ENCODE measurements at regions not wholly inside any gene's neighbourhood (a gene's known extent, or its start where the extent isn't known, plus 50 kb on each side); places are given as distances from the start of the nearest gene placed in this dataset.
A peak's percentile ranks its signal among the peaks of the same experiment; 100 is the strongest.

DNA sequence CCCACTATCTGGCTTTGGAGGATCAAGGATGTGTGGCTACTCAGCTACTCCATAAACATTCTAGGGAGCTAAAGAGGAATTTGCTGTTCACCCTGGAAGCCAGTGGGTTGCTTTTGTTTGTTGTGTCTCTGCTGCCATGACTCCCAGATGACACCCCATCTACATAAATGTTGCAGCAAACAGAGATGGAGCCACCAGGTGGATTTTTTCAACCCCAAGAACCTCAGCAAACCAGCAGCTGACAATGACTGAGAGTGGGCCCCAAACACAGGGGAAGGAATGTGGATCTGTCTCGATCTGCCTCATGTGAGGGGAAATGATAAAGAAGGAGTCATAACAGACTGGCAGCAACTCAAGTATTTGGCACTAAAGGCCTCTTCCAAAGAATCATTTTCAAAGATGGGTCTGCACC is 132.7 kb upstream of the TNC start:
- no peak overlapping the region for H2BK20ac ChIP-seq (ENCODE audit: low read depth, low read length, poor library complexity, severe bottlenecking)
- H2BK5ac ChIP-seq (ENCODE audit: insufficient read length, low read length), result no peak overlapping the region
- no peak overlapping the region for H3K23ac ChIP-seq (ENCODE audit: insufficient read length, low read depth, low read length)
- Mint-ChIP-seq H3K4me1 (no peaks in the 10 kb centered on the region), H3K36me3 (ENCODE audit: insufficient read depth in 1 of 3, low read depth in 3 of 3) (0 out of 7 replicates have a peak, but pooled peaks cover 0 to 2% (median 0%) of the 10 kb centered on the region in 3 experiments), H3K4me3 (no peak overlapping the region), H3K9me3 (peaks cover 0 to 4% of the 10 kb centered on the region in 2 experiments; a peak in 2 of 5 replicates), H3K27ac (no peak overlapping the region), H3K27me3 (ENCODE audit: low read depth) (no peaks in the 10 kb centered on the region; the same call in 1 of the 2 replicates)
- no peak overlapping the region for H2BK12ac ChIP-seq (ENCODE audit: insufficient read length, low read depth, low read length)
- H2AFZ ChIP-seq (ENCODE audit: low read length), result no peak overlapping the region
- H3K27ac ChIP-seq (ENCODE audit: insufficient read length, low read depth, low read length), result no peak overlapping the region
- H2BK15ac ChIP-seq (ENCODE audit: low read depth, low read length), result no peak overlapping the region
- no peaks in the 10 kb centered on the region for H3K4me1 ChIP-seq (ENCODE audit: insufficient read depth, low read length)
- no peak overlapping the region for H2BK120ac ChIP-seq (ENCODE audit: low read depth, low read length, poor library complexity, severe bottlenecking)
- no CpG with 5 or more reads among the region's 1 CpG for WGBS (ENCODE audit: extremely low coverage, insufficient read length, low lambda C conversion rate)
- no peak overlapping the region for H2AK5ac ChIP-seq (ENCODE audit: insufficient read length, low read length)
- peak; percentile 31 for DNase-seq
- H3K79me1 ChIP-seq (ENCODE audit: insufficient read depth, low read depth, low read length, poor library complexity, severe bottlenecking), result no peaks in the 10 kb centered on the region
- no peaks in the 10 kb centered on the region for H3K79me2 ChIP-seq (ENCODE audit: insufficient read depth, low read length)
- no peak overlapping the region for H3K4me2 ChIP-seq (ENCODE audit: insufficient read depth, insufficient read length, low read length)
- H3T11ph ChIP-seq (ENCODE audit: low read length), result no peak overlapping the region
- no peaks in the 10 kb centered on the region for H4K20me1 ChIP-seq (ENCODE audit: control insufficient read depth, insufficient read depth, insufficient read length)
- no peak overlapping the region for H3K4ac ChIP-seq (ENCODE audit: low read depth, low read length)
- H4K91ac ChIP-seq (ENCODE audit: insufficient read length, low read depth, low read length), result no peak overlapping the region
- H4K8ac ChIP-seq (replicated peaks; ENCODE audit: insufficient read length, low read depth, low read length), result no peak overlapping the region
- no peak overlapping the region for H3K9ac ChIP-seq (ENCODE audit: extremely low read depth, insufficient read length, low read length)
- TF ChIP-seq, protein P1, sequence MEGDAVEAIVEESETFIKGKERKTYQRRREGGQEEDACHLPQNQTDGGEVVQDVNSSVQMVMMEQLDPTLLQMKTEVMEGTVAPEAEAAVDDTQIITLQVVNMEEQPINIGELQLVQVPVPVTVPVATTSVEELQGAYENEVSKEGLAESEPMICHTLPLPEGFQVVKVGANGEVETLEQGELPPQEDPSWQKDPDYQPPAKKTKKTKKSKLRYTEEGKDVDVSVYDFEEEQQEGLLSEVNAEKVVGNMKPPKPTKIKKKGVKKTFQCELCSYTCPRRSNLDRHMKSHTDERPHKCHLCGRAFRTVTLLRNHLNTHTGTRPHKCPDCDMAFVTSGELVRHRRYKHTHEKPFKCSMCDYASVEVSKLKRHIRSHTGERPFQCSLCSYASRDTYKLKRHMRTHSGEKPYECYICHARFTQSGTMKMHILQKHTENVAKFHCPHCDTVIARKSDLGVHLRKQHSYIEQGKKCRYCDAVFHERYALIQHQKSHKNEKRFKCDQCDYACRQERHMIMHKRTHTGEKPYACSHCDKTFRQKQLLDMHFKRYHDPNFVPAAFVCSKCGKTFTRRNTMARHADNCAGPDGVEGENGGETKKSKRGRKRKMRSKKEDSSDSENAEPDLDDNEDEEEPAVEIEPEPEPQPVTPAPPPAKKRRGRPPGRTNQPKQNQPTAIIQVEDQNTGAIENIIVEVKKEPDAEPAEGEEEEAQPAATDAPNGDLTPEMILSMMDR (conservative IDR thresholded peaks at IDR 0.05), result no peak
- H4K5ac ChIP-seq (ENCODE audit: insufficient read length, low read depth, low read length), result no peak overlapping the region
- no peaks in the 10 kb centered on the region for H3K9me3 ChIP-seq (ENCODE audit: control insufficient read depth, low read depth, low read length)
- no peak overlapping the region for H3K18ac ChIP-seq (ENCODE audit: insufficient read length, low read depth, low read length)
- H3K23me2 ChIP-seq (ENCODE audit: insufficient read length, low read depth, low read length, poor library complexity, severe bottlenecking), result no peaks in the 10 kb centered on the region
- no peak overlapping the region for H3K56ac ChIP-seq (ENCODE audit: insufficient read length, low read depth, low read length)
- H3K14ac ChIP-seq (ENCODE audit: insufficient read depth, low read length), result no peak overlapping the region
- H3K27me3 ChIP-seq (ENCODE audit: insufficient read depth, low read length), result no peaks in the 10 kb centered on the region
